ENCODE measurements at regions not wholly inside any gene's neighbourhood (a gene's known extent, or its start where the extent isn't known, plus 50 kb on each side); places are given as distances from the start of the nearest gene placed in this dataset.

- DNase-seq (ENCODE audit: low read depth in 2 of 2): no peak
Observed at GRCh38 chr6:19153270-19153980, 683.7 kb upstream of the ID4 start.

GRCh38 chr6:19153981-19154295 lies 683.2 kb upstream of the ID4 start:
- no peak for DNase-seq (ENCODE audit: low read depth in 2 of 2)

- no peak for DNase-seq (ENCODE audit: low read depth in 2 of 2)
Observed at GRCh38 chr6:19156443-19156842, 680.7 kb upstream of the ID4 start.

GRCh38 chr6:19157486-19157885 lies 679.7 kb upstream of the ID4 start:
- no peak for DNase-seq (ENCODE audit: low read depth in 2 of 2)

- DNase-seq (ENCODE audit: low read depth in 2 of 2): no peak
Observed at GRCh38 chr6:19158586-19158985, 678.6 kb upstream of the ID4 start.

- no peak for DNase-seq (ENCODE audit: low read depth in 2 of 2)
Observed at GRCh38 chr6:19159089-19159488, 678.1 kb upstream of the ID4 start.

- DNase-seq (ENCODE audit: low read depth in 2 of 2): no peak
Observed at GRCh38 chr6:19159561-19159960, 677.6 kb upstream of the ID4 start.

GRCh38 chr6:19160081-19160730 lies 677.0 kb upstream of the ID4 start:
- DNase-seq (ENCODE audit: low read depth in 2 of 2): no peak

- DNase-seq (ENCODE audit: low read depth in 2 of 2): no peak
Observed at GRCh38 chr6:19167251-19167650, 669.9 kb upstream of the ID4 start.

GRCh38 chr6:19169366-19169765 lies 667.8 kb upstream of the ID4 start:
- no peak for DNase-seq (ENCODE audit: low read depth in 2 of 2)

- DNase-seq (ENCODE audit: low read depth in 2 of 2): no peak
Observed at GRCh38 chr6:19175023-19175422, 662.1 kb upstream of the ID4 start.

- no peak for DNase-seq (ENCODE audit: low read depth in 2 of 2)
Observed at GRCh38 chr6:19180348-19181072, 656.7 kb upstream of the ID4 start.

- no peak for DNase-seq (ENCODE audit: low read depth in 2 of 2)
Observed at GRCh38 chr6:19181211-19181610, 656.0 kb upstream of the ID4 start.

- no peak for DNase-seq (ENCODE audit: low read depth in 2 of 2)
Observed at GRCh38 chr6:19193624-19194023, 643.5 kb upstream of the ID4 start.

GRCh38 chr6:19204445-19204844 lies 632.7 kb upstream of the ID4 start:
- DNase-seq (ENCODE audit: low read depth in 2 of 2): no peak

GRCh38 chr6:19205076-19205475 lies 632.1 kb upstream of the ID4 start:
- no peak for DNase-seq (ENCODE audit: low read depth in 2 of 2)

GRCh38 chr6:19209202-19209601 lies 628.0 kb upstream of the ID4 start:
- DNase-seq (ENCODE audit: low read depth in 2 of 2): no peak

GRCh38 chr6:19210849-19211590 lies 626.1 kb upstream of the ID4 start:
- no peak for DNase-seq (ENCODE audit: low read depth in 2 of 2)

GRCh38 chr6:19214231-19214630 lies 622.9 kb upstream of the ID4 start:
- no peak for DNase-seq (ENCODE audit: low read depth in 2 of 2)

- DNase-seq (ENCODE audit: low read depth in 2 of 2): no peak
Observed at GRCh38 chr6:19219931-19220330, 617.2 kb upstream of the ID4 start.

GRCh38 chr6:19231878-19232561 lies 605.1 kb upstream of the ID4 start:
- DNase-seq (ENCODE audit: low read depth in 2 of 2): no peak

- no peak for DNase-seq (ENCODE audit: low read depth in 2 of 2)
Observed at GRCh38 chr6:19245656-19246055, 591.5 kb upstream of the ID4 start.
